ENCODE measurements at regions not wholly inside any gene's neighbourhood (a gene's known extent, or its start where the extent isn't known, plus 50 kb on each side); places are given as distances from the start of the nearest gene placed in this dataset.

DNA sequence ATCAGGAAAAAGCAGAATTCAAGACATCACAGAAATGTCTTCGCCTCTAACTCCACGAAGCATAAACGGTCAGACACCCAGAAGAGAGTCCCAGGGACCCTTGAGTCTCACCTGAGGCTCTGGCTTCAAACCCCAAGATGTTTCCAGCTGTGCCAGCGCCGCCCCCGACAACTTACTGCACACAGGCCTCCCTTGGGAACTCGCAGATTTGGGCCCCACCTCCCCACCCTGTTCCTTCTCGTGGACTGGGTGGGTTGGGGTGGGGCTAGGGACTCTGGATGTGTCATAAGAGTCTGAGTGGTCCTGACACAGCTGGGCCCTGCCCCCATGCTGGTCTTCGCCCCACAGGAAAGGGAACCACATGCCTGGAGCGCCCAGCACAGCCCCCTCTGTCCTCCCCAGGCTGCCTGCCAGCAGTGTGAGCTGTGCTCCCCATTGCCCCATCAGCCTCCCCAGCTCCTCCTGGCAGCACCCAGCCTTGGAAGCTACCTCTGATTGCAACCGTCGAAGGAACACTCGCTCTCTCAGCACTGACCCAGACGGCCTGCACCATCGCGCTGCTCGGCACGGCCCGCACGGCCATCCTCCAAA is 147.5 kb downstream of the CRYBB2 start:
- Histone ChIP-seq H3K9me3 (ENCODE audit: low read length) (no peaks in the 10 kb centered on the region), H3K4me2 (ENCODE audit: low read length) (no peak overlapping the region), H4K20me1 (ENCODE audit: insufficient read depth) (no peaks in the 10 kb centered on the region), H3K9me2 (ENCODE audit: insufficient read depth, low read length) (no peaks in the 10 kb centered on the region), H3K4me3 (ENCODE audit: low read length) (no peak overlapping the region), H3F3A (ENCODE audit: insufficient read depth, low read length, poor library complexity, severe bottlenecking) (no peaks in the 10 kb centered on the region), H3K27ac (ENCODE audit: low read length) (no peak overlapping the region), H3K9ac (ENCODE audit: low read length) (no peak overlapping the region), H2AFZ (ENCODE audit: low read depth, low read length) (no peak overlapping the region), H3K79me2 (replicated peaks; ENCODE audit: insufficient read depth, low read length) (no peaks in the 10 kb centered on the region), H3K27me3 (ENCODE audit: insufficient read depth, low read depth, low read length) (no peaks in the 10 kb centered on the region), H3K36me3 (ENCODE audit: insufficient read depth, low read length) (no peaks in the 10 kb centered on the region)
- TF ChIP-seq, protein P1, sequence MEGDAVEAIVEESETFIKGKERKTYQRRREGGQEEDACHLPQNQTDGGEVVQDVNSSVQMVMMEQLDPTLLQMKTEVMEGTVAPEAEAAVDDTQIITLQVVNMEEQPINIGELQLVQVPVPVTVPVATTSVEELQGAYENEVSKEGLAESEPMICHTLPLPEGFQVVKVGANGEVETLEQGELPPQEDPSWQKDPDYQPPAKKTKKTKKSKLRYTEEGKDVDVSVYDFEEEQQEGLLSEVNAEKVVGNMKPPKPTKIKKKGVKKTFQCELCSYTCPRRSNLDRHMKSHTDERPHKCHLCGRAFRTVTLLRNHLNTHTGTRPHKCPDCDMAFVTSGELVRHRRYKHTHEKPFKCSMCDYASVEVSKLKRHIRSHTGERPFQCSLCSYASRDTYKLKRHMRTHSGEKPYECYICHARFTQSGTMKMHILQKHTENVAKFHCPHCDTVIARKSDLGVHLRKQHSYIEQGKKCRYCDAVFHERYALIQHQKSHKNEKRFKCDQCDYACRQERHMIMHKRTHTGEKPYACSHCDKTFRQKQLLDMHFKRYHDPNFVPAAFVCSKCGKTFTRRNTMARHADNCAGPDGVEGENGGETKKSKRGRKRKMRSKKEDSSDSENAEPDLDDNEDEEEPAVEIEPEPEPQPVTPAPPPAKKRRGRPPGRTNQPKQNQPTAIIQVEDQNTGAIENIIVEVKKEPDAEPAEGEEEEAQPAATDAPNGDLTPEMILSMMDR (IDR thresholded peaks at IDR 0.05; ENCODE audit: poor library complexity, severe bottlenecking) = no peak
- TF ChIP-seq MXI1 (conservative IDR thresholded peaks at IDR 0.05; ENCODE audit: poor library complexity, severe bottlenecking) = no peak

DNA sequence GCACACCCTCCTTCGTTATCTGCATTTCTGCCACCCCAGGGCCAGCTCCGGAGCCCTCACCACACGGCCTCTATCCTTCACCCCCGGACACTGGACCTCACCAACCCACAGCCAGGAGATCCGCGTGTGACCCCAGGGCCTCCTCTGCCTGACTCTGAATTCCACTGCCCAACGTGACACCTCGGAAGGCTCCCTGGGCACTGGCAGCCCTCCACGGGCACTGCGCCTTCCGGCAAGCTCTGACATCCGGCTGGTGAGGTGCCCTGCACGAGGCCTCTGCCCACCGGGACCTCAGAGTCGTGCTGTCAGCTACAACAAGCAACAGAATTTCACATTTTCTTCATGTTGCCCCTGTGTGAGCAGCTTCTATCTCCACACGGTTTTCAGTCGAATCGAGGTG is 148.3 kb downstream of the CRYBB2 start:
- no peak overlapping the region for H3K4me3 ChIP-seq (ENCODE audit: low read length)
- no peaks in the 10 kb centered on the region for H3K9me3 ChIP-seq (ENCODE audit: low read length)
- no peak overlapping the region for H2AFZ ChIP-seq (ENCODE audit: low read depth, low read length)
- no peaks in the 10 kb centered on the region for H3K27me3 ChIP-seq (ENCODE audit: insufficient read depth, low read depth, low read length)
- no peaks in the 10 kb centered on the region for H3K36me3 ChIP-seq (ENCODE audit: insufficient read depth, low read length)
- H3F3A ChIP-seq (ENCODE audit: insufficient read depth, low read length, poor library complexity, severe bottlenecking) = no peaks in the 10 kb centered on the region
- H3K9me2 ChIP-seq (ENCODE audit: insufficient read depth, low read length) = no peaks in the 10 kb centered on the region
- no peak overlapping the region for H3K27ac ChIP-seq (ENCODE audit: low read length)
- TF ChIP-seq, protein P2, sequence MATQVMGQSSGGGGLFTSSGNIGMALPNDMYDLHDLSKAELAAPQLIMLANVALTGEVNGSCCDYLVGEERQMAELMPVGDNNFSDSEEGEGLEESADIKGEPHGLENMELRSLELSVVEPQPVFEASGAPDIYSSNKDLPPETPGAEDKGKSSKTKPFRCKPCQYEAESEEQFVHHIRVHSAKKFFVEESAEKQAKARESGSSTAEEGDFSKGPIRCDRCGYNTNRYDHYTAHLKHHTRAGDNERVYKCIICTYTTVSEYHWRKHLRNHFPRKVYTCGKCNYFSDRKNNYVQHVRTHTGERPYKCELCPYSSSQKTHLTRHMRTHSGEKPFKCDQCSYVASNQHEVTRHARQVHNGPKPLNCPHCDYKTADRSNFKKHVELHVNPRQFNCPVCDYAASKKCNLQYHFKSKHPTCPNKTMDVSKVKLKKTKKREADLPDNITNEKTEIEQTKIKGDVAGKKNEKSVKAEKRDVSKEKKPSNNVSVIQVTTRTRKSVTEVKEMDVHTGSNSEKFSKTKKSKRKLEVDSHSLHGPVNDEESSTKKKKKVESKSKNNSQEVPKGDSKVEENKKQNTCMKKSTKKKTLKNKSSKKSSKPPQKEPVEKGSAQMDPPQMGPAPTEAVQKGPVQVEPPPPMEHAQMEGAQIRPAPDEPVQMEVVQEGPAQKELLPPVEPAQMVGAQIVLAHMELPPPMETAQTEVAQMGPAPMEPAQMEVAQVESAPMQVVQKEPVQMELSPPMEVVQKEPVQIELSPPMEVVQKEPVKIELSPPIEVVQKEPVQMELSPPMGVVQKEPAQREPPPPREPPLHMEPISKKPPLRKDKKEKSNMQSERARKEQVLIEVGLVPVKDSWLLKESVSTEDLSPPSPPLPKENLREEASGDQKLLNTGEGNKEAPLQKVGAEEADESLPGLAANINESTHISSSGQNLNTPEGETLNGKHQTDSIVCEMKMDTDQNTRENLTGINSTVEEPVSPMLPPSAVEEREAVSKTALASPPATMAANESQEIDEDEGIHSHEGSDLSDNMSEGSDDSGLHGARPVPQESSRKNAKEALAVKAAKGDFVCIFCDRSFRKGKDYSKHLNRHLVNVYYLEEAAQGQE (IDR thresholded peaks at IDR 0.05; ENCODE audit: borderline replicate concordance) = no peak
- TF ChIP-seq POLR2AphosphoS5 (IDR thresholded peaks at IDR 0.05) (no peak), TAF1 (IDR thresholded peaks at IDR 0.05; ENCODE audit: low read depth) (no peak), SMC3 (conservative IDR thresholded peaks at IDR 0.05; ENCODE audit: poor library complexity) (no peak), RAD21 (conservative IDR thresholded peaks at IDR 0.05) (no peak), EP300 (conservative IDR thresholded peaks at IDR 0.05; ENCODE audit: poor library complexity, severe bottlenecking) (no peak)
- no peaks in the 10 kb centered on the region for H3K79me2 ChIP-seq (replicated peaks; ENCODE audit: insufficient read depth, low read length)
- no peaks in the 10 kb centered on the region for H4K20me1 ChIP-seq (ENCODE audit: insufficient read depth)
- no peak overlapping the region for H3K9ac ChIP-seq (ENCODE audit: low read length)
- H3K4me2 ChIP-seq (ENCODE audit: low read length) = no peak overlapping the region

DNA sequence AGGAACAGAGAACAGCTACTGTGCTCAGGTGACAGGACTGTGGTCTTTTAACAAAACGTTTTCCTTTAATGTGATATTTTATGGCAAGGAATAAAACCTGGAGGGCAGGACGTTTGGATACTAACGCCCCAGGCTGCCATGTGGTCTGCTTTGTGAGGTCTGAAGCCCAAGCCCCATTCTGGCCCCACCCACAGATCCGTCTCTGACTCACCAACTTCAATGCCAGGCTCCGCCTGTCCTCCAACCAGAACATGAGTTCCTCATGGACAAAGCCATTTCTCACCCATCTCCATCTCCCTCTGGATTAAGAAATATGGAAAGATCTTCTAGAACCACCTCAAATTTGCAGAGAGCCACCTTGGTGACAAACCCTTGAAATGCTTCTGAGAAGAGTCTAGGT is 148.8 kb downstream of the CRYBB2 start:
- no peak overlapping the region for H3K4me3 ChIP-seq (ENCODE audit: low read length)
- H3K79me2 ChIP-seq (replicated peaks; ENCODE audit: insufficient read depth, low read length) = no peaks in the 10 kb centered on the region
- no peaks in the 10 kb centered on the region for H3K27me3 ChIP-seq (ENCODE audit: insufficient read depth, low read depth, low read length)
- no peak overlapping the region for H2AFZ ChIP-seq (ENCODE audit: low read depth, low read length)
- H3K9me3 ChIP-seq (ENCODE audit: low read length) = no peaks in the 10 kb centered on the region
- no peak overlapping the region for H3K9ac ChIP-seq (ENCODE audit: low read length)
- TF ChIP-seq SMC3 (conservative IDR thresholded peaks at IDR 0.05; ENCODE audit: poor library complexity) = no peak
- no peak overlapping the region for H3K27ac ChIP-seq (ENCODE audit: low read length)
- H3K4me2 ChIP-seq (ENCODE audit: low read length) = no peak overlapping the region
- no peaks in the 10 kb centered on the region for H3K36me3 ChIP-seq (ENCODE audit: insufficient read depth, low read length)
- H3F3A ChIP-seq (ENCODE audit: insufficient read depth, low read length, poor library complexity, severe bottlenecking) = no peaks in the 10 kb centered on the region
- H3K9me2 ChIP-seq (ENCODE audit: insufficient read depth, low read length) = no peaks in the 10 kb centered on the region
- H4K20me1 ChIP-seq (ENCODE audit: insufficient read depth) = no peaks in the 10 kb centered on the region
